Epithelial cell of prostate (primary cell): ENCODE measurements at regions not wholly inside any gene's neighbourhood (a gene's known extent, or its start where the extent isn't known, plus 50 kb on each side); places are given as distances from the start of the nearest gene placed in this dataset.

Source experiments
- DNase-seq: peaks from one replicate; pipeline ENCODE4 v3.0.0-alpha.2; 2011; ENCODE audit warnings: low read depth, low spot score
- H3K27ac ChIP-seq: fragments of 450-650 bp; 2 replicates; pipeline ENCODE4 v1.5.1; 2017; ENCODE audit warnings: mild to moderate bottlenecking

- H3K27ac ChIP-seq, result no peak overlapping the region
- DNase-seq, result no peak
Observed at GRCh38 chr1:69195136-69195535, 372.6 kb upstream of the LRRC7 start.

- no peak for DNase-seq
- H3K27ac ChIP-seq, result no peak overlapping the region
Observed at GRCh38 chr1:69196071-69196470, 371.7 kb upstream of the LRRC7 start.

GRCh38 chr1:69197816-69198215 is 369.9 kb upstream of the LRRC7 start:
- no peak for DNase-seq
- H3K27ac ChIP-seq, result no peak overlapping the region

DNA sequence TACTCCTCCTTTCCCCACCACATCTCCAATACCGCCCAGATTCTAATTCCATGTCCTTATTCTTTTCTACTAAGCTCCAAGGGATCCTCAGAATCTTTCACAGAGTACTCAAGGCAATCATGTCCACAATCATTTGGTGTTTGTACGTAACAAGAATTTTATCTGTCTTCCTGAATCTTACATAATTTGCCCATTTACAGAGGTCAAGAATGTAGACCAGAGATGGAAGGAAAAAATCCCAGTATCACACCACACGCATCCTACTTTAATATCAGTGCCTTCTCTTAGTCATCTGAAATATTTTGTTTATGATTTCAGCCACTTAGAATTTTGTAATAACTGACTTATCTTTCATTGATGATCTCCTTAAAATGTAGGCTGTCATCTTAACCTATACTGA is 366.0 kb upstream of the LRRC7 start:
- no peak overlapping the region for H3K27ac ChIP-seq
- no peak for DNase-seq

GRCh38 chr1:69203166-69203565 is 364.6 kb upstream of the LRRC7 start:
- H3K27ac ChIP-seq, result no peak overlapping the region
- no peak for DNase-seq

- DNase-seq, result no peak
- H3K27ac ChIP-seq, result no peak overlapping the region
Observed at GRCh38 chr1:69213644-69214043, 354.1 kb upstream of the LRRC7 start.

GRCh38 chr1:69215883-69216282 is 351.8 kb upstream of the LRRC7 start:
- H3K27ac ChIP-seq, result no peak overlapping the region

GRCh38 chr1:69220672-69221071 is 347.1 kb upstream of the LRRC7 start:
- no peak overlapping the region for H3K27ac ChIP-seq
- DNase-seq, result no peak

More at GRCh38 chr1:69215883-69216282, 351.8 kb upstream of the LRRC7 start:
- no peak for DNase-seq

DNA sequence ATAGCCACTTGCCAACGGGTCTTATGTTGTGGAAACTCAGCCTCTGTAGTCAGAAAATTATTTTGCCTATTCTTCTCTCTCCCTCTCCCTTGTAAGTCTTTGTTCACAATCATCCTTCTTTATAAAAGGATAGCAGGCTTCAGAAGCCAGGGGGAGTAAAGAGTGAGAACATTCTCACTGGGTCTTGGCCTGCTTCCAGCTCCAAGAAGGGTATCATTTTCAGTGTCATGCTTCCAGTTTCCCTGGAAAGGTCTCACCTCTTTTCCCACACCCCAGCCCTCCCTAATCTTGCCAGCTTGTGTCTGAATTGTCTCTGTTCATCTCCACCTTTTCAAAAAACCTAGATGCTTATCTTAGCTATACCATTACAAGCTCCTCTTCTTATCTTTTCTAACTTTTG is 346.2 kb upstream of the LRRC7 start:
- no peak overlapping the region for H3K27ac ChIP-seq
- DNase-seq, result no peak

DNA sequence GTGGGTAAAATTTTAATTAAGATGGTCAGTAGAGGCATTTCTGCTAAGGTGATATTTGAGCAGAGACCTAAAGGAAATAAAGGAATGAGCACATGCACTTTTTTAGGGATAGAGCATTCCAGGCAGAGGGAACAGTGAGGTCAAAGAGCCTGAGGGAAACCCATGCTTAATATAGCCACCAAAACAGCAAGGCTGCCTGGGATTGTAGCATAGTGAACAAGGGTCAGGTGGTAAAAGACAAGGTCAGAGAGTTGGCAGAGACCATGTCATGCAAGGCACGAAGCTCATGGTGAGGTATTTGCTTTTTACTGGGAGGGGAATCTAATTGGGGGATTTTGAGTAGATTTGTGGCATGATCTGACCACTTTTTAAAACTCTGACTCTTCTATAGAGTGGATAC is 344.6 kb upstream of the LRRC7 start:
- no peak overlapping the region for H3K27ac ChIP-seq
- no peak for DNase-seq

- no peak overlapping the region for H3K27ac ChIP-seq
- no peak for DNase-seq
Observed at GRCh38 chr1:69228501-69228900, 339.2 kb upstream of the LRRC7 start.

GRCh38 chr1:69230208-69230607 is 337.5 kb upstream of the LRRC7 start:
- DNase-seq, result no peak
- no peak overlapping the region for H3K27ac ChIP-seq

GRCh38 chr1:69233463-69233862 is 334.3 kb upstream of the LRRC7 start:
- no peak overlapping the region for H3K27ac ChIP-seq
- DNase-seq, result no peak

- no peak for DNase-seq
- H3K27ac ChIP-seq, result no peak overlapping the region
Observed at GRCh38 chr1:69244211-69244610, 323.5 kb upstream of the LRRC7 start.

- DNase-seq, result no peak
- H3K27ac ChIP-seq, result no peak overlapping the region
Observed at GRCh38 chr1:69246109-69246508, 321.6 kb upstream of the LRRC7 start.

GRCh38 chr1:69246710-69247109 is 321.0 kb upstream of the LRRC7 start:
- H3K27ac ChIP-seq, result no peak overlapping the region
- DNase-seq, result no peak

GRCh38 chr1:69252696-69253095 is 315.0 kb upstream of the LRRC7 start:
- H3K27ac ChIP-seq, result no peak overlapping the region
- no peak for DNase-seq

GRCh38 chr1:69256036-69256435 is 311.7 kb upstream of the LRRC7 start:
- DNase-seq, result no peak

DNA sequence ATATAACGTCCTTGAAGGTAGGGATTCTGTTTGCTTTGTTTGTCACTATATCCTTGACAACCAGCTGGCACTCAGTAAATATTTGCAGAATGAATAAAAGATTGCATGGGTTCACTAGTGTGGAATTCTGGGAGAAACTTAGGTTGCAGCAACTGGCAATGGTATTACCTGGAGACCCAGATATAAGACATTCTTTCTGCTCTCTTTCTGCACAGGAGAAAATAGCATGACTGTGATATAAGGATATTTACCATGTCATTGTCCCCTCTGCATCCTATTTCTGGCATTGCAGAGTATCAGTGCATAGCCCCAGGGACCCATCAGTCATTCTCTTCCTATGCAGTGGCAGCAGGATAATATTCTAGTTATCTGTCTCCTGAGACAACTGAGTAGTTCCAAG is 308.9 kb upstream of the LRRC7 start:
- no peak overlapping the region for H3K27ac ChIP-seq
- DNase-seq, result no peak

More at GRCh38 chr1:69256036-69256435, 311.7 kb upstream of the LRRC7 start:
- H3K27ac ChIP-seq, result no peak overlapping the region

DNA sequence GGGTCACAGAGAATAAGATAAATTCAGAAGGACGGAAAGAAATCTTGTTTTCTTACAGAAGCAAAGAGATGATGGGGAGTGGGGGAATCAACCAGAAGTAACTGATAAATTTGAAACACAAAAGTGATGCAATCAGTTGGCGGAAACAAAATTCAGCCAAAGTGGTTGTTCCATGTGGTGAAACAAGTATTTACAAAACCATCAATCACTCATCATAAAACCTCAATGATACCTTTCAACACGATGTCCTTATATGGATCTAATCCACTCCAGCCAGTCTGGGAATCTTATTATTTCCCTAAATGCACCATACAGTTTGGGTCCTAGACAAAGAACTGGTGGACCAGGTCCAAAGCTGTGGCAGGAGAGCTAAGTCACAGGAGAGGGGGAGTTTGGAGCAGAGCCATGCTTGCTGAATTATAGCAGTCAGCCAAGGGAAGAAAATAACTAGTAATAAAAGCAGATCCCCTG is 303.8 kb upstream of the LRRC7 start:
- no peak overlapping the region for H3K27ac ChIP-seq
- no peak for DNase-seq

- no peak for DNase-seq
- H3K27ac ChIP-seq, result no peak overlapping the region
Observed at GRCh38 chr1:69269491-69269890, 298.2 kb upstream of the LRRC7 start.

- no peak for DNase-seq
- H3K27ac ChIP-seq, result no peak overlapping the region
Observed at GRCh38 chr1:69271587-69272125, 296.1 kb upstream of the LRRC7 start.

- no peak for DNase-seq
- no peak overlapping the region for H3K27ac ChIP-seq
Observed at GRCh38 chr1:69272684-69273083, 295.0 kb upstream of the LRRC7 start.
